NCI-H446 (cell line): ENCODE measurements at regions not wholly inside any gene's neighbourhood (a gene's known extent, or its start where the extent isn't known, plus 50 kb on each side); places are given as distances from the start of the nearest gene placed in this dataset.
"Not testable (repeated sequence)": the region's sequence is repeated elsewhere in the genome, so short reads cannot be mapped to it uniquely, and the experiment has no call there.

Experiments
- DNase-seq, 2 experiments: peaks; one replicate each; lab custom pipeline; 2025; lab: John Stamatoyannopoulos, UW

DNA sequence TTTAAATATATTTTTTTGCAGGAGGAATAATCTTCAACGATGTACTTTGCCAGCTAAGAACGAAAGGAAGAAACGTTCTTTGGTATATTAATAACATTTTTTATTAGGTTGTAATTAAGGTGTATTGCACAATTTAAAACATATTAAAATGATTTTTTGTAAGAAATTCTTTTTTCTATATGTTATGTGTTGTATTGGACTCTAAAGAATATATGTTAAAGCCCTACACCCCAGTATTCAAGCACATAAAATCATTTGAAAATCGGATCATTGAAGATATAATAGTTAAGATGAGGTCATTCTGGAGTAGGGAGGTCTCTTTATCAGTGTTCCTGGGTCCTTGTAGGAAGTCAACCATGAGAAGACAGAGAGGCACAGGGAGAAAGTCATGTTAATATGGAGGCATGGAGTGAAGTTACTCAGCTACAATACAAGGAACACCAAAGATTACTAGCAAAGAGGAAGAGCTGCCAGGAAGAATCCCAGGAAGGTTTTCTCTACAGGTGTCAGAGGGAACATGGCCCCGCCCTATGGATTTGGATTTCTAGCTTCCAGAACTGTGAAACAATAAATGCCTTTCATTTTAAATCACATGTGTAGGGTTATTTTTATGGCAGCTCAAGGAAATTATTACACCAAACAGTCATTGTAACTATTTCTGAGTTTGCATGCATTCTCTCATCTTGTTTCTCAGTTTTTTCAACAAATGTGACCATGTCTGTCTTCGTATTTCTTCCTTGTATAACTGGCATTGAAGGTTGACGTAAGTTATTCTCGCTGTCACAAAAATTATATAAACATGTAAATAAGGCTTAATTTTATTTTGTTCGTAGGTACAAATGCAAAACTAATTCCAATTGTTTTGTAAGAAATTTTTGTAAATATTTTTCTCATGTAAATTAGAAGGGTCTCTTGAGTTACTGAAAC, 75.4 kb upstream of the VPREB1 start:
- DNase-seq: no peak

DNA sequence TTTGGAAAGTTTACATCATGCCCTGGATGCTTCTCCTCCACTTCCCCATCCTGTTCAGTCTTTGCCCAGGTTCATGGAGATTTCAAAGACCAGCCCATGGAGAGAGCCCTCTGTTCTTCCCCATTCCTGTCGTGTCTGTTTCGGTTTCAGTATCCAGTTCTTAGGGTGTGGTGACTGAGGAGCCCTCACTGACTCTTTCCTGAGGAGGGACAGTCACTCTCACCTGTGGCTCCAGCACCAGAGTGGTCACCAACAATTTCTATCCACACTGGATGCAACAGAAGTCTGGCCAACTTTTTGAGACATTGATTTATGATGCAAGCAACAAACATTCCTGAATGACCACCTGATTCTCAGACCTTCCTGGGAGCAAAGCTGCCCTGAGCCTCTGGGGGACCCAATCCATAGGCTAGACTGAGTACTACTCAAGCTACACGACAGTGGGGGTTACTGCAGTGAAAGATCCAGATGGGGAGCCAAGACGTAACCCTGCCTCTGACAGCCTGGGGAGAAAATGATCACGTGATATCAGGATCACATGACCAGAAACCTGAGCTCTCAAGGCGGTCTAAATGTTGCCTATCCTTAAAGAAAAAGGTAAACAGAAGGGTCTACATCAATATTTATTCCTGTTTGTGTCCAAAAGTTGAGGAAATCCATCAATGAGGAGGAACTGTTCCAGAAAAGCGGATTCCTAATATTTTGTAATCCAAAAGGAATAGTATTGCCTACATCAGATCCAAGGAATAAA, 76.2 kb upstream of the VPREB1 start:
- DNase-seq: peak in 1 of 2 experiments; percentile 48

DNA sequence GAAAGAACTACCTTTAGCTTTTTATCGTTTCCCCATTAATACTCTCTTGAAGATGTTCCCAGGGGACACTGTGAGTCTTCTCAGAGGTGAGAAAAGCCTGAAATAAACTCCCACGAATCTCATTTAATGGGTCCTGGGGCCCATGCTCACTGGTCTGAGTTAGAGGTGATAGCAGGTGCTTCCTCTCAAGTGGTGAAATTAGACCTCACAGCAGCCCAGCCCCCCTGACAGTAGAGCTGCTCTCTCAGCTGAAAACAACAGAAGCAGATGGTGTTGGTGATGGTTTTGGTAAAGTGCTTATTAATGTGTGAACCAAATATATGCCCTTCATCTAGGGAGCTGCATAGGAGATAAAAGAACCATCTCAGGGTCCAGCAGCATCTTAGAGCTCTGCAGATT, 76.8 kb upstream of the VPREB1 start:
- no peak for DNase-seq

DNA sequence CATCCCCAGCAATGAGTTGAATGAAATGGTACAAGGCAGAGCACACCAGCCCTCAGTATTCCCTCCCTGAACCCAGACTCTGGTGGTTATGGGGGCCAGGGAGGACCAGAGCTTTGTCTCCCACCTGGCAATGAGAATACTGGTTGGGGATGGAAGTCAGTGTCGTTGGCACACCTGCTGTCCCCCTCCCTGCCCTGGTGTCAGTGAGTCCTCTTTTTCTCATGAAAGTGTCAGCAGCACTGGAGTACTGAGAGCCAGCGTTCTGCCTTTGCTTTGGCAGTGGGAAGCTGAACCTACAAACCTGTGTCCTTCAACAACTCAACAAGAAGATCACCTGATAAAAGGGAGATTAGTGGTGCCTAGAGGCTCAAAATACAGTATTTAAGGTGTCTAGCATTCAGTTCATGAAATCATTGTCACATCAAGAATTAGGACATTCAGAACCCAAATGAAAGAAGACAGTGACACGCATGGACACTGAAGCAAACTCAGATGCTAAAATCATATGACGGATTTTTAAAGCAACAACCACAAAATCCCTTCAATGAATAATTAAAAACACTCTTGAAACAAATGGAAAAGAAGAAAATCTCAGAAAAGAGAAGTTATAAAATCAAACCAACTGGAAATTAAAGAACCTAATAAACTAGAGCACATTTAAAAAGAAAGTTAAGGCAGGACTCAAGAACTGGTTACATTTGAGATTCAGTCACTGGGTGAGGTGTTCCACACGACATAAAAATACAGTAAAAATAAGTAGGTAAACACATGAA, 77.5 kb upstream of the VPREB1 start:
- DNase-seq: no peak

DNA sequence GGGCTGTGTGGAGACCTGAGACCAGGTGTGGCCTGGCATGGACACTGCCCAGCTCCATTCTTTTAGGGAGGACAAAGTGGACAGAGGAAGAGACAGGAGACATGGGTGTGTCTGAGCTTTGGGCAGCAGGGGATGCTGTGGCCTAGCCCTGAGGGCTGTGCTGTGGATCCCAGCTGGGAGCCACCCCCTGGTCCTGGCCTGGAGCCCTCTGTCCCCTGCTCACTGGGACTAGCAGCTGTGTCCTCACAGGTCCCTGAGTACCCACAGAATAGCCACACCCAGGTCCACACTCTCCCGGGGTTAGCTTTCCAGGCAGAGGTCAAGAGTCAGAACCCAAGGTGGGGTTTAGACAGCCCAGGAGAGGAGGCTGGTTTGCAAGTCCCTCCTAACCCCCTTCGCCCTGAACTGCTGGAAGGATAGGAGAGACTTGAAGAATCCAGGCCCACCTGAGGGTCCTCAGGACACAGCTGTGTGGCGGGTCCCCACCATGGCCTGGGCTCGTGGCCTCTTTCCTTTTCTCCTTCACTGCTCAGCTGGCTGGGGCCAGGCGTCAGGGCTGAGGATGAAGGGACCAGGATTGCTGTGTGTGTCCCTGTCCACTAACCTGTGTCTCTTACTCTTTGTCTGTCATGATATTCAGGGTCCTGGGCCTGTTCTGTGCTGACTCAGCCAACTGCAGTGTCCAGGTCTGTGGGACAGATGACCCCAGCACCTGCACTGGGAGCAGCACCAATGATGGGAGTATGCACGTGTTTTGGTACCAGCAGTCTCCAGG, 78.5 kb upstream of the VPREB1 start:
- DNase-seq: no peak

DNA sequence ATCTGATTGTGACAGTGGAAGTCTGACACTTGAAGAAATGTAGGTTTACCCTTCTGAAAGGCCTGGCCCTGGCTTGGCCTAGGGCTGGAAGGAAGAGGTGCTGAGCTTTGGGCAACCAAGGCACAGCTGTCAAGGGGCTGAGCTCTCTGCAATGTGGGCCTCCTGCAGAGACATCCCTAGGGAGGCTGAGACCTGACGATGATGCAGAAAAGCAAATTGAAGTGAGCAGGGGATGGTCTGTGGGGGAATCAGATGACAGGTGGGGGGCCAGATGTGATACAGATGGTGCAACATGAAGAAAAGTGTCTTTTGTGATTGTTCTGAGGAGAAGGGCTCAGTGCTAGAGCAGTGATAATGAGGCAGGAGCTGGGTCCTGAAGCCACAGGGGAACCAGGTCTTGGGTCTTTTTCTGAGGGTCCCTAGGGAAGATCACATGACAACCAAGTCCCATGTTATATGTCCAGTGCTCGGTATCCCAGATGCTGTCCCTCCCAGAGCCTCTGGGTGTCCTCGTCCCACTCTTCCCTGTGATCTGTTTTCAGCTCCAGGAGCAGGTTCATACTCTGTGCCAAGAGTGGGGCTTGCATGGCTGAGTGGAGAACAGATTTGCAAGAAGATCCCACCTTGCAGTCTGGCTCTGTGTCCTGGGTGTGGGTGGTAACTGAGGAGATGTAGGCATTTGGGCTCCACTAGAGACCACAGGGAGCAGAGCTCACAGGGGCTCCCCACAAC, 79.9 kb upstream of the VPREB1 start:
- DNase-seq: no peak

DNA sequence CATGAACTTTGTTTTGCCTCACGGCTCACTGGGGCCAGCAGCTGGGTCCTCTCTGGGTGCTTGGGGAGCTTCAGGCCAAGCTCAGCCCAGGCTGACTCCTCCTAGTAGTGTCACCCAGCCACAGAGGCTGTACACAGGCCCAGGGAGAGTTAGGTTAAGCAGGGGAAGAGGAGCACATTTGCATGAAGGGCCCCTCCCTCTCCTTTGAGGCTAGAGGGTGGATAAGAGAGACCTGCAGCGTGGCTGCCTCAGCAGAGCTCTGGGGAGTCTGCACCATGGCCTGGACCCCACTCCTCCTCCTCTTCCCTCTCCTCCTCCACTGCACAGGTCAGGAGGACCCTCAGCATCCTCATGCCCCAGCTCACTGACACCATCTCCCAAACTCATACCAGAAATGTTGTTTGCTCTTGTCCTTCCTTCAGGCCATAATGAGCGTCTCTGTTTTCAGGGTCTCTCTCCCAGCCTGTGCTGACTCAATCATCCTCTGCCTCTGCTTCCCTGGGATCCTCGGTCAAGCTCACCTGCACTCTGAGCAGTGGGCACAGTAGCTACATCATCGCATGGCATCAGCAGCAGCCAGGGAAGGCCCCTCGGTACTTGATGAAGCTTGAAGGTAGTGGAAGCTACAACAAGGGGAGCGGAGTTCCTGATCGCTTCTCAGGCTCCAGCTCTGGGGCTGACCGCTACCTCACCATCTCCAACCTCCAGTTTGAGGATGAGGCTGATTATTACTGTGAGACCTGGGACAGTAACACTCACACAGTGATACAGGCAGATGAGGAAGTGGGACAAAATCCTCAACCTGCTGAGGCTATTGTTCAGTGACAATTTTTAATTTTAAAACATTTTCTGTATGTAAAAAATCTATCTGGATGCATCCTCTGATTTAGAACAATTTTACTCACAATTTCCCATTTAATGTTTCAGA, 82.4 kb upstream of the VPREB1 start:
- DNase-seq: no peak

DNA sequence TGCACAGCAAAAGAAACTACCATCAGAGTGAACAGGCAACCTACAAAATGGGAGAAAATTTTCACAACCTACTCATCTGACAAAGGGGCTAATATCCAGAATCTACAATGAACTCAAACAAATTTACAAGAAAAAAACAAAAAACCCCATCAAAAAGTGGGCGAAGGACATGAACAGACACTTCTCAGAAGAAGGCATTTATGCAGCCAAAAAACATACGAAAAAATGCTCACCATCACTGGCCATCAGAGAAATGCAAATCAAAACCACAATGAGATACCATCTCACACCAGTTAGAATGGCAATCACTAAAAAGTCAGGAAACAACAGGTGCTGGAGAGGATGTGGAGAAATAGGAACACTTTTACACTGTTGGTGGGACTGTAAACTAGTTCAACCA, 83.8 kb upstream of the VPREB1 start:
- not testable (repeated sequence) for DNase-seq

DNA sequence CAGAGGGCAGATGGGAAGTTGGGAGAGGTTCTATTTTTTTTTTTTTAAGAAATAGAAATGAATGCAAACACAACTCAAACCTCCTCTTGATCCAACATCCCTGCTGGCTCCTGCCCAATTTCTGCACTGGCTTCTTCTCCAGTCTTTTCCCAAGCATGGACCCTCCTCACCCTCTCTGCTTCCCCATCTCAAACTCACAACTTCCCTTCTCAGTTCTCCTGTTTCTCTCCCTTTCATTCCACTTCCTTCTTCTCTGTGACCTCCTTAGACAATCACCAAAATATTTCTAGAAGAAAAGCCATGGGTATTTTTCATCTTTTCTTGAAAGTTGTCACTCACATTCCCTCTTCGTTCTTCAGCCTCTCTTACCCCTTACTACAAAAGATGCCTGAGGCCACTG, 85.2 kb upstream of the VPREB1 start:
- no peak for DNase-seq

DNA sequence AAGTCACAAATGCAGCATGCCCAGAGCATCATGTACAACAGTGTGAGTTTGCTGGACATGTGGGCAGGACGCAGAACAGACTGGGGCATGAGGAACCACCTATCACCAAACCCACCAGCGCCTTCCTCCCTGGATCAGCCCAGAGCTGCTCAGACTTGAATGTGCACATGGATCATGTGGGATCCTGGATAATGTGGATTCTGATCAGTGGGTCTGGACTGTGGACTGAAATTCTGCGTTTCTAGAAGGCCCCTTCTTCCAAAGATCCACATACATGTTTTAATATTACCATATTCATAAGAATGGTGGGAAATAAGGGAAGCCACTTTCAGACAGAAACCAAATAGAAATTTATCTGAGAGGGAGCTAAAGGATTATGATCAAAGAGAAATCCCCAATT, 85.6 kb upstream of the VPREB1 start:
- no peak for DNase-seq

DNA sequence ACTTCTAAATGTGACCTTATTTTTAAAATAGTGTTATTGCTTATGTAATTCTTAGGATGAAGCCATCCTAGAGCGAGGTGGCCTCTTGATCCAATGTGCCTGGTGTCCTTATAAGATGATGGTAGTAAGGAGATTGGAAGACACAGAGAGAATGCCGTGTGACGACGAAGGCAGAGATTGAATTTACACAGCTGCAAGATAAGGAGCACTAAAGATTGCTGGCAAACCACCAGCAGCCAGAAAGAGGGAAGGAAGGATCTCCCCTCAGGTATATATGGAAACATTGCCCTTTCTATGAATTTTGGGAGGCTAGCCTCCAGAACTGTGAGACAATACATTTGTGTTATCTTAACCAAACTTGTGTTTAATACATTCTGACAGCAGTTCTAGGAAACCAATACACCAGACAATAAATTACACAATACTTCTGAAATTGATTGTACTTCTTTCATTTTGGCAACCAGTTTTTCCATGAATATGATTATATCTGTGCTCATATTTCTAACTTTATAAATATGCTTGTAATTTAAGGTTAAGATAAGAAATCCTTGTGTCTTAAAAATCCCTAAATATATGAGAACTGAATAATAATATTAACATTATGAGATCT, 86.3 kb upstream of the VPREB1 start:
- DNase-seq: no peak

DNA sequence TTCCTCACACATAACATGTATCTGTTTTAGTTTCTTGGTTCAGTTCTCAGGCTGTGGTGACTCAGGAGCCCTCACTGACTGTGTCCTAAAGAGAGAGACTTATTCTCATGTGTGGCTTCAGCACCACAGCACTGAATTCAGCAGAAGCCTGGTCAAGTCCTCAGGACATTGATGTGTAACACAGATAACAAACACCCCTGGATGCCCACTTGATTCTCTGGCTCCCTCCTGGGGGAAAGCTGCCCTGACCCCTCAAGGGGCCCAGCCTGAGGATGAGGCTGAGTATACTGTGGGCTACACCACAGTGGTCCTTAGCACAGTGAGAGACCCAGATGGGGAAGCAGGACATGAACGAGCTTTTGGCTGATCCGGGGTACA, 87.2 kb upstream of the VPREB1 start:
- DNase-seq: no peak

DNA sequence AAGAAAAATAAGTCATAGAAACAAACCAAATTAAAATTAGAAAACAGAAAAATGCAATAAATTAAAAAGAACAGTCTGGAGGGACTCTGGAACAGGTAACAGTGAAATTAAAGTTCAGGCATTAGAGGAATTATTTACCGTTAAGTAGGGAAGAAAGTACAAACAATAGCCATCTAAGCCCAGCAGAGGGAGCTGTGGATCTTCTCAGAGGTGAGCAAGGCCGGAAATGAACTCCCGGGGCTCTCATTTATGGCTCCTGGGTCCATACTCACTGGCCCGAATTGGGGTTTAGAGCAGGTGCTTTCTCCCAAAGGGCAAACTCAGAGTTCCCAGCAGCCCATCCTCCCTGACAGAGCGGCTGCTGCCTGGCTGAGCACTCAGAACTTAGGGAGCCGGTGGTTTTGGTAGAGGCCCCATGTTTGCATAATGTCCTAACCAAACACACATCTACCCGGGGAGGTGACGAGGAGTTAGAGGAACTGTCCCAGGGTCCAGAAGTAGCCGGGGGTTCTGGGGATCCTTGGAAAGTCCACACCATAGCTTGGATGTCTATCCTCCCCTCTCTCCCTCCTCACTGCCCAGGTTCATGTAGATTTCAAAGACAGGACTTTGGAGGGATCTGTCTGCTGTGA, 87.8 kb upstream of the VPREB1 start:
- DNase-seq: peak; percentile 32 to 76

DNA sequence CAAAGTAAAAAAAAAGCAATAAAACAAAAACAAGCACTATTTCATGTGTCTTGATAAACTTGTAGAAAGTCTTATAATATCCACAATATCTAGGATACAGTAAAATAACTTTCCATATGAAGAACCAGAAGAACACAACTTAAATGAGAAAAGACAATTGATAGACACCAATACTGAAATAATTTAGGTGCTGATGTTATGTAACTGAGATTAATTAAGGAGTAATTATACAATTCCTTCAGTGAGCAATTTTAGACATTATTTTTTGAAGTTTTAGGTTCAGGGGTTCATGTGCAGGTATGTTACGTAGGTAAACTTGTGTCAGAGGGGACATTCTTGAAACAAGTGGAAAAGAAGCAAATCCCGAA, 88.3 kb upstream of the VPREB1 start:
- DNase-seq: no peak

DNA sequence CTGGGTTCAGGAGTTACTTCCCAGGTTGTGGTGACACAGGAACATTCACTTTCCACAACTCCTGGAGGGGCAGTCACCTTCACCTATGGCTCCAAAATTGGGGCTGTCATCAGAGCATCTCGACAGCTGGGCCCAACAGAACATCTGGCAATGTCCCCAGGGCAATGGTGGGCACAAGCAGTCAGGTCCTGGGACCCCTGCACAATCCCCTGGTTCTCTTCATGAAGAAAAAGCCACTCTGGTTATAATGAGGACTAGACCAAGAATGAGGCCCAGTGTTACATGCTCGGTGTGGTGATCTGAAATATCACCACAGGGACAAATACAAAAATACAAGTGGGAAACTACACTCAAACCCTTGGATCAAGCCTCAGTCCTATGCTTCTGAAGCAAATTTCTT, 89.0 kb upstream of the VPREB1 start:
- no peak for DNase-seq

DNA sequence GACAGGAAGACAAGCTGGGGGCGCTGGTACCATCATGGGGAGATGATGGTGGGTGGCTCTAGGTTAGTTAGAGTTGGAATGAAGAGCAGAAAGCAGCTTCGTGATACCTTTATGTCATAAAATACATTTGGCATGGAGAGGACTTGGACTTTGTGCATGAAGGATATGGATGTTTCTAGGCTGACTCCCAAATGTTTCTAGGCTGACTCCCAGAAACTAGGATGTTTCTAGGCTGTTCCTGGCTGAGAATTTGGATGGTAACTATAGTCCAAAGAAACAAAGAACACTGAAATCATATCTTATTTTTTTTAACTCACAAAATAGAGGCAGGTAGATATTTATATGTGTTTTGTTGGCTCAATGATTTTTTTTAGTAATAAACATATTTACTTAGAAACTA, 89.4 kb upstream of the VPREB1 start:
- DNase-seq: no peak

DNA sequence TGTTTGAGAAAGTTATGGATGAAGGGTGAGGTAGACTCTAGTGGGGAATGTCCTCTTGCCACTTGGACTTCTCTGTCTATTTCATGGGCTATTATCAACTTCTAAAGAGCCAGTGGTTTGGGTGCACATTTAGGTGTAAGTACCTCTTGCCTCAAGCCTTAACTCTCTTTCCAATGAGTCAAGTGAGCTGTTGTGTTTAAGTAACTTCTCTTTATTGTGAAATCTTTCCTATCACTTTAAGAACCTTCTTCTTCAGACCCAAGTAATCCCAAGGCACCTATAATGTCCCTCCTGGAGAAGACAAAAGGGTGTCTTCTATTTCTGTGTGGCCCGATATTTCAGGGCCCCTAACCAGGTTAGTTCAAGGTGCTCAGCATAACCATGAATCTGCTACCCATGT, 90.5 kb upstream of the VPREB1 start:
- no peak for DNase-seq

DNA sequence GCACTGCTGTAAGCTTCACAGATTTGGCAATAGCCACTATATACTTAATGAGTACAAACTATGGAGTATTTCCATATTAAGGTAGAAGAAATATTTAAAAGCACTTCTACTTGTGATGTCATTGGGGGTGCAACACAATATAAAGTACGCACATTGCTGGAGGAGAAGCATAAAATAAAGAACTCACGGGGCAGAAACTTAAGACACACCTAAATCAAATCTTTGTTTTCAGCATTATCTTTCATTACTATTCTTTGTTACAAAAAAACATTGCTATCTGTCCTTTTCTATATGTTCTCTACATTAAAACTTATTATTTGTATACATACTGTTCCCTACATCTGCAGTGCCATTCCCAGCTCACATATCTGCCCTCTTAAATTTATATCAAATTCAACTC, 93.3 kb upstream of the VPREB1 start:
- no peak for DNase-seq

DNA sequence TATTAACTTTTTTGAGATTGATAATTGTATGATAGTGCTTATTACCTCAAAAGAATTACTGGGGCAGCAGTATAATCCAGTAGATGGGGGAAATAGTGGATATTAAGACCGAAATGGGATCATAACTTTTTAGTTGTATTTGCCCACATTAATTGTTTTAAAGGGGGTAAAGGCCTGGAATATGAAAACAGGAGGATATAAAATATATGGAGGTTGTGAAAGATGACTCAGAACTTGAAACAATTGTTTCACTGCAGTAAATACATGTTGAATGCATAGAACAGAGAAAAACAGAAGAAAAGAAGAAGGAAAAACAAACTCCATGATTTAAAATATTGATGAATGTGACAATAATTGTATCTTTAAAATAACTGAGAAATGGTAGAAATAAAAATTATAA, 94.1 kb upstream of the VPREB1 start:
- no peak for DNase-seq
